ENCODE measurements at regions not wholly inside any gene's neighbourhood (a gene's known extent, or its start where the extent isn't known, plus 50 kb on each side); places are given as distances from the start of the nearest gene placed in this dataset.
A peak's percentile ranks its signal among the peaks of the same experiment; 100 is the strongest.

DNA sequence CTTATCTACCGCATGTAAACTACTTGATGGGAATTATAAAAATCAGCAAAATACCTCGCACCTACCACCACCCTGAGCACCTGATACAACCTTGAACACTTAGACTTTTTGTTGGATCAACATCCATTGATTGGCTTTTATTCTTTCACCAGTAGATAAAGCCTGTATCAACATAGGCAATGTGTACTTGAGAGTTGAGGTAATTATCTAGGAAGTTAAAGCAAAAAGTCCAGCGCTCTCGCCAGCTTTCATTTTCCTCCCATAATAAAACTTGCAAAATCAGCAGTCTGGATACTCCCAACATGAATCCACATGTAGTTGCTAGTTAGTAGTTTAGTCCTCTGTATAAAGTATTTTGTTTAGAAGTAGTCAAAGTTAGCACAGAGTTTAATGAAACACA, 132.0 kb upstream of the PRDM1 start:
- no peak for DNase-seq

DNA sequence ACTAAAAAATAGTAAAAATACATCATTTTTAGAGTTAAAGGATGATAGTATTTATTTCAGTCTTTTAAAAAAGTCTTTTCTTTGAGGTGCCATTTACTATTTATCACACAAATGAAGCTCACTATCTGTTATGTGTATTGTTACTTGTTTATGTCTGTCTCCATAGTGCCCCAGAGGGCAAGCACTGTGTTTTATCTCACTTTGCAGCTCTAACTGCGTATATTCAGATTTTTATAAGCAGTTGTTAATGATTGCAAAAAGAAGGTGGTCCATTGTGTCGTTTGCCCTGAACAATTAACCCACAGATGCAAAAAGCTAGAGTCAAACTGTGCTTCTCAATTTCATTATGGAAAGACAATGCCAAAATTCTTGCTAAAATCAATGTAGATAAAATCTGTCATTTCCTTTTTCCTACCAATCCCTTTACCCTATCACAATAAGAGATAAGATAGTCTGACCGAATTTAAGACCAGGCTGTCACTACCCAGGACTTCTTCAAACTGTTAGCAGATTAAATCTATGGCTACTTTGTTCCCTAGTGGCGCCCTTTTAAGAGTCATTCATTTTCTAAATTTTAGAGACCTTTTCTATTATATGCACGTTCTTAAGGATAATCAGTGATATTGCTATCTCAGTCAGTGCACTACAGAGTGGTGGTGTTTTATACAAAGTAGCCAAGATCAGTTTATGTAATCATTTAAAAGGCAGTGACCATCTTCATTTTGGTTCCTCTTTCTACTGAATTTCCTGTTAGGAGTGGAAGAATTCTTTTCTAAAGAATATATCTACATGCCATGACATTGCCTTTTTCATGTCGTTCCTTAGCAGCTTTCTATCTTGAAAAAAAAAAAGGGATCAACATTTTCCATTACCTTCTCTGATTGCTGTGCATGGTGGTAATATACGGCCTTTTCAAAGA, 133.1 kb upstream of the PRDM1 start:
- no peak for DNase-seq

- no peak for DNase-seq
Measured at GRCh38 chr6:105952326-105952725, 133.8 kb upstream of the PRDM1 start.

GRCh38 chr6:105951322-105951721, 134.8 kb upstream of the PRDM1 start:
- no peak for DNase-seq

DNA sequence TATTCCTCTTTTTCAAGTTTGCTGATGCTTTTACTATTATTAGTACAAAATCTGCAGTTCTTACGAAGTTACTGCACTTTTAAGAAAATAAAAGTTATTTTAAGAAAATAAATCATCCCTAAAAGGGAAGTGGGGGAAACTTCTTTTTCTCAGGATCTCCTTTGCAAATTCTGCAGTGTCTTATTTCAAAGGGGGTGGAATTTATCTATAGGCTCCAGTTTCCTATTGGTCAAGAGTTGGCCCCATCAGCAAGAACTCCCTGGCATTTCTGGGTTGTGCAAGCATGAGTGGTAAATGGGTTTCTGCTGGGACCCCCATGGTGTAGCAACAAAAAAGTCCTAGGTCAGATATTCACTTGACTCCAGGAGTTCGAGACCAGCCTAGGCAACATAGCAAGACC, 136.3 kb upstream of the PRDM1 start:
- DNase-seq: no peak

DNA sequence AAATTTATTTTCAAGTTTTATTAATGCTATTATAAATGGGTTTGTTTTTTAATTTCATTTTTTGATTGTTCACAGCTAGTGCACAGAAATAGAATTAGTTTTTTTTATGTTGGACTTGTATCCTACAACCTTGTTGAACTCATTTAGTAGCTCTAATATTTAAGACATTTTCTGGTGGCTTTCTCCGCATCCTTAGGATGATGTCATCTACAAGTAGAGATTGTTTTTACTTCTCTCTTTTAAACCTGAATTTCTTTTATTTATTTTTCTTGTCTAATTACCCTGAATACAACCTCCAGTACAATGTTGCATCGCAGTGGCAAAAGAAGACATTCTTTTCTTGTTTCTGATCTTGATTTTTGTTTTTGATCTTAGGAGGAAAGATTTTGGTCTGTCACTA, 142.6 kb upstream of the PRDM1 start:
- no peak for DNase-seq

GRCh38 chr6:105941621-105942412, 144.3 kb upstream of the PRDM1 start:
- no peak for DNase-seq

- DNase-seq: peak; percentile 7
Measured at GRCh38 chr6:105940990-105941389, 145.1 kb upstream of the PRDM1 start.

DNA sequence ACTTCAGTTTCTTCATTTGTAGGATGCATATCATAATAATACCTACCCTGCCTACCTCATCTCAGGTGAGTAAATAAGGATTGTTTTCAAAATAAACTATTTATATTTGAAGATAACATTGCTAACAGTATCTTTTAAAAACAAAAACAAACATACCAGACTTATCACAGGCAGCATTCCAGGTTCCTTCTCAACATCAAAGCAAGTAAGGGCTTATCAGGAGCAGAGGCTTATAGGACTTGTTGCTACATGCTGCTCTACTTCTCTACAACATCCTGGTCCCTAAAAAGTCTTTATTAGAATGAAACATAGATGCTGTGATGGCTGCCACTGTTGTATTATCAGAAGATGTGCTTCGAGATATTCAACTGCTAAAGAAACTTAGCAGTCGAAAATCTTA, 149.2 kb upstream of the PRDM1 start:
- DNase-seq: no peak

DNA sequence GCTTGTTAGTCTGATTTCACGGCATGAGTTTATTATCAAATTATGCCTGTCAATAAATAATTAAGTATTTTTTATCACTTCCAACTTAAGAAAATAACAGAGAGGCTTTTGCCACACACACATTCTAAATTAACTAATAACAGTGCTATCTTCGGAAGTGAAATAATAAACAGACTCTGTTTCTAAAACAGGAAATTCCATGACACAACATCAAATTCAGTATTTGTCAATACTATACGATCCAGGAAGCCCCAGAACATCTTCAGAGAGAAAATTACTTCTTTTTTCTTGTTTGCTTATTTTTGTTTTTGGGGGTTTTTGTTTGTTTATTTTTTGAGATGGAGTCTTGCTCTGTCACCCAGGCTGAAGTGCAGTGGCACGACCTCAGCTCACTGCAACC, 150.7 kb upstream of the PRDM1 start:
- DNase-seq: no peak

DNA sequence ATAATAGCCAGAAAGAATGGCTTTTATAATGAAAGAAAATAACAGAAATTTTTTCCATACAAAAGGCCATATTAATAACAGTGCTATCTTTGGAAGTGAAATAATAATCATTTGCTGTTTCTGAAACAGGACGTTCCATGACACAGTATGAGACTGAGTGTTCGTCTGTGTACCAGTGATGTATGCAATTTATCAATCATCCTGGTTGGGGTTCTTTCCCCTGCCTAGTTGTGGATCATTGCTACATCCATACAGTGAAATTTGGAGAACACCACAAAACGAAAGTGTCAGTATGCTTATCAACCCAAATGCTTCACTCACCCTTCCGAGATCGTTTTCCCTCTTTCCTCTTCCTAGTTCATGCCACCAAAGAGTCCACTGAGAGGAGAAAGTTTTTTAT, 151.4 kb upstream of the PRDM1 start:
- no peak for DNase-seq

DNA sequence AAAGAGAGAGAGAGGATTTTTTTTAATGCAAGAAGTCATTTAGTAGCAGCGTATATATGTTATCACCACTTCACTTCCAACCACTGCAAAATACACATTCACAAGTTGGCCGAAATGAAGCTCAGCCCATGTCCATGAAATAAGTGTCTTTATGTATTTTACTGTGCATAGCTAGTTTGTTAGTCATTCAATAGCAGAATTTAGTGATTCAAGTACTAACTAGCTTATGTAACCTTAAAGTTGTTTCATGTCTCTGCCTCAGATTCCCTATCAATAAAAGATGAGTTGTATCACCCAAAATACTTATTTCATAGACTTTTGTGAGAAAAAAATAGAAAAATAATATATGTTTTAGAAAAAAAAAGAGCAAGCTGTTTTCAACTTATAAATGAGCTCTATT, 153.7 kb upstream of the PRDM1 start:
- no peak for DNase-seq

- no peak for DNase-seq
Measured at GRCh38 chr6:105929626-105930025, 156.5 kb upstream of the PRDM1 start.

DNA sequence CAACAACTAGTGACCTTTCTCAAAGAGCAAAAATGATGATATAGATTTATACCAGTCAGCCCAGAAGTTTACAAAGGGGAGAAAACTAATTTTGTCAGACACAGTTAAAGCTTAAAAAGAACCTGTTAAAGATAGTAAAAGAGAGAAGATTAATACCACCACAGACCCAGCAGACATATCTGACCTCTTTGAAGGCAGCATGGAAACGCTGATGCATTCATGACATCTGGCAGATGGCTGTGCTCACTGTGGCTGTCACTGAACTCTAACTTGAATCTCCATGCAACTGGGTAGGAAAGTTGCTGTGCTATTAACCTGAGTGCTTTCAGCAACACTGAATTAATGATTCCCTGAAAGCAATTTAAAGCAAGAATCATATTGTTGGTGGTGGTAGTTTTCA, 159.8 kb upstream of the PRDM1 start:
- no peak for DNase-seq

- no peak for DNase-seq
Measured at GRCh38 chr6:105925706-105926105, 160.4 kb upstream of the PRDM1 start.

DNA sequence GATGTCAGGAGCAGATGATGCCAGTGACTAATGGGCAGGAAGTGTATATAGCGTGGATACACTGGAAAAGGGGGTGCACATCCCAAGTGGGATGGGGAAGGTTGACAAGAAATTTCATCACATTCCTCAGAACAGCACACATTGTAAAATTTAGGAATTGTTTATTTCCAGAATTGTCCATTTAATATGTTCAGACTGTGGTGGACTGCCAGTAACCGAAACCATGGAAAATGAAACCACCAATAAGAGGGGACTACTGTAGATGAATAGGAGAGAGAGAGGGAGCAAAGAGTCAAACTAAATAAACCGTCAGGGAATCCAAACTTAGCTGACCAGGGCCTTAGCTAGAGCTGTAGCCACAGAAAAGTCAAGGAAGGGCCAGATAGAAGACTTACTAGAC, 164.4 kb upstream of the PRDM1 start:
- DNase-seq: no peak

- DNase-seq: no peak
Measured at GRCh38 chr6:105920071-105920470, 166.1 kb upstream of the PRDM1 start.

DNA sequence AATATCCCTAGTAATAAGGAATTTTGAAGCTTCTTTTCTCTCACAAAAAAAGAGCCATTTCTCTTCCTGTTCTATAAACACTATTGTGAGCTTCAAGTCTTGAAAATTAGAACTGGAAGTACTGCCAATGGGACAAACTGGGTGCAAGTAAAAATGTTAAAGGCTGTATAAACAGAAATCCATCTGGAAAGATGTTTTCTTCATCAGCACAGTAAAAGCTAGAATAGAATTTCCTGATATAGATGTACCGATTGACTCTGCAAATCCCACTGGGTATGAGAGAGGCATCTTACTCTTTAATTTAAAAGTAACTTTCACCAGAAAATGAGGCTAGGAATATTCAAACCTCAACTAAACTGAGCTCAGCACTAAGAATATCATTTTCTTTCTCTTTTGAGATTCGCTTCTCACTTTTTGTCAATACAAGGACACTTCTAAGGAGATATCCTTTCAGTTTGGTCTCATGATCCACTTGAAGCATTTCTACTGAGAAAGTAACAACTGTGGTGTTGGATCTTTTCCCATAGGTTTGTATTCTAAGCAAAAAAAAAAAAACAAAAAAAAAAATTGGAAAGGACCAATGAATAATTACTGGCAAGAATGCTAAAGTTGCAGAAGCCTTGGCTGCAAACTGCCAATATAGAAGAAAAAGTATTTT, 169.0 kb upstream of the PRDM1 start:
- no peak for DNase-seq

- DNase-seq: no peak
Measured at GRCh38 chr6:105911106-105911629, 175.0 kb upstream of the PRDM1 start.

DNA sequence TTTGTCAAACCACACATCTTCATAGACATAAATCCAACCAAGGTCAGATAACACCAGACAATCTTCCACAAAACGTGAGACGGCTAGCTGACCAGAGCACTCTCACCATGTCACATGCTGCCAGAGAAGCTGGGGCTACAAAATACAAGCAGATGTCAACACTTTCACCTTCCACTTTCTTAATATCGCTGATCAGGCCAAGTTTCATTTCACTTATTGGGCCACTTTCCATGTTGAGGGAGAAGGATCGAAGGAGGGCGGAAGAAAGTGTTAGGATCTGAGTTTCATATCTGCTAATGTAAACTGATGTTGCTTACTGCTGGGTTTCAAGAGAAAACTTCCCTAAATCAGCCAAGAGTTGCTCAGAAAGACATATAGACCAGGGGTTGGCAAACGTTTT, 177.0 kb upstream of the PRDM1 start:
- no peak for DNase-seq

DNA sequence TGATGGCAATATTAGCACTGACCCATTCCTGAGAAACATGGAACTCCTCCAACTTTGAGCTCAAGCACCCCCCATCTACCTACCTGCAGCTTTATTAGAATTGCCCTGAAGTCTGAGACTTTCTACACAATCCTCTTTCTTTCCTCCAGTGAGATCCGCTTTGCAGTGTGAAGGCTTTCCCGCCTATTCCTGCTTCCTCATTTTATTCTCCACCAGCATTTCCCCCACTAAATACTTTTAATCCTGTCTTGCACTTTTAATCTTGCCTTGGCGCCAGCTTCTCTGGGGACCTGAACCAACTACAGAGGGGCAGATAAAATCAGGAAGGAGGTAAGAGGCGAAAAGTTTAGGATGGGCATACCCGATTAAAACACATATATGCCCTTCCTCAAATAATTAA, 178.1 kb upstream of the PRDM1 start:
- DNase-seq: no peak

- DNase-seq: no peak
Measured at GRCh38 chr6:105907301-105907700, 178.8 kb upstream of the PRDM1 start.

- DNase-seq: no peak
Measured at GRCh38 chr6:105902401-105903031, 183.6 kb upstream of the PRDM1 start.

All from NCI-H510A treated with DMSO at 0.1 percent for 48 hours (cell line).